ENCODE measurements at regions not wholly inside any gene's neighbourhood (a gene's known extent, or its start where the extent isn't known, plus 50 kb on each side); places are given as distances from the start of the nearest gene placed in this dataset.

DNA sequence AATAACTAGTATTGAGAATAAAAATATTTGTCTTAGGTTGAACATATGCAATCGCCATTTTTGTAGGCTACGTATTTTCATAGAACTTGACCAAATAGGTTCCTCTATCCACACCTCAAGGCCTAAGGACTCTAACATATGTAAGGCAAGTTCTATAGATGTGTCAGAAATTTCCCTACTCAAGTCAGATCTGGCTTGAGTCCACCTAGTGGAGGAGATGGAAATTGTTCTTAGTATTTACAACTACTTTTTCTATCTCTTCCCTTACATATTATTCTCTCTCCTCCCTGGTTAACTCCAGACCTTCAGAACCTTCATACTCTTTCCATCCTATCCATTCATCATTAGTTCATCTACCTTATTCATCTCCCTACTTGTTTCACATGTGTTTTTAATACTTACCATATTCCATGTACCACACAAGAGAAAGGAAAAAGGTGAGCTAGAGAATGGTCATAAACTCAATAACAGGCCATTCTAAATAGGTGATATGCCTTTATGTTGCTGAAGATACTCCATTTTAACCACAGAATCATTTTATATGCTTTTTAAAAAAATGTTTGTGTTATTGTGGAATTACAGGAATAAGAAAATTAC lies 174.5 kb upstream of the HDAC9 start:
- no peak for DNase-seq

DNA sequence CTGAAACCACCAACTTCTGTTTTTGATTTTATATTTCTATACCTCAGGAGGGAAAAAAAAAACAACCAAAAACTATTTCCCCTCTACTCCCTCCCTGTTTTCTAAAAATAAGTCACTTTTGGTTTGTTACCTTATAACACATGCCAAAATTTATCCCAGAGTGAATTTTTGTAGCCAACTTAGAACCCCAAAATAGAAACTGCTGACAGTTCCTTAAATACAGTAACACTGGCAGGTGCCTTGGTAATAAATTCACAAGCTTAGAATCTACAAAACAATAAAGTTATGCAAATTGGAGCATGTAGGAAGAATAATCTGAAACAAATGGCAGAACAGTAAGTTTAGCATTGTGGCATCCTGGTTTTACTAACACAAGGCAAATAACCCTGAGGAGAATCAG lies 165.0 kb upstream of the HDAC9 start:
- DNase-seq = no peak

DNA sequence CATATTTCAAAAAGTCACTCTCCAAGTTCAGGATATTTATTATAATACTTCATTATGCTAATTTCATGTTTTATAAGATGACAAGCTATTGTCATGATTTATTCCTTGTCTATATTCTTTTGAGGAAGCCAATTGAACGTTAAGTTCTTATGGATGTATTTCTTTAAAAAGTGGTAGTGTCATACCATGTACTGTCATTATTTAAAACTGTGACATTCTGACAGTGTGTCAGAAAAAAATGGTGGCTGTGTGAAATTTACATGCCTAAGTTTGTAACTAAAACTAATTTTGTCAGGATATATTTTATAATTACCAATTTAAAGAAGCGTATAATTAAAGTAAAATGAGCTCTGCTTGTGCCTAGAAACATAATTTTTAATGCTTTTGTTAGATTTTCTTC lies 158.9 kb upstream of the HDAC9 start:
- DNase-seq = no peak

DNA sequence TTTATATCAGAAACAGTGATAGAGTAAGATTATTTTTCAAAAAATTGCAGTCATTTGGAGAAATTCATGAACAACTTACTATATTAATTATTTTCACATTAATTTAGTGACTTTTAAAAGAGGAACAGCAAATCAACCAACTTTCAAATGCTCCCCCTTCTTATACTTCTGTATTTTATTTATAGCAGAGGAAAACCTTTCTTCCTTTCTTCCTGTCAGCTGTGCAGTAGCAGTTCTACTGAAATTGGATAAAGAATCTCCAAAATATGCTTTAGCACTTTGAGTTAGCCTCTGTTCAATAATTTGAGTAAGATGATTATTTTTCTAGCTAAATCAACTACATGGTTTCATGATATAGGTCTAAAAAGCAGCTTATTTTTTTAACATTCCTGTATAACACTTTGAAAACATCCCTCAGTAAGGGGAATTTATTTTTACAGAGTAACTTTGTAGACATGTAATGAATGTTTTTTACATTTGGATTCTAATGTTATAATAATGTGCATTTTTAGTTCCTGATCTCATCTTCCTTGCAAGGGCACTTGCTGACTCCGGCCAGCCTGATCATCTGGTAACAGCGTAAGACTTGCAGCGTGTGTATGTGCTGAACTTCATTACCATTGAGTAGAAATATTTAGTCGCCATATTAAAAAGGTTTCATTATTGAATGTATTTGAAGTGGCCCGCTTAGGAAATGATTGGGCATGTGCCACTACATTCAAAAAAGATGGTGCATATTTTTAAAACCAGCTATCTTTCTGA lies 158.3 kb upstream of the HDAC9 start:
- DNase-seq = no peak

DNA sequence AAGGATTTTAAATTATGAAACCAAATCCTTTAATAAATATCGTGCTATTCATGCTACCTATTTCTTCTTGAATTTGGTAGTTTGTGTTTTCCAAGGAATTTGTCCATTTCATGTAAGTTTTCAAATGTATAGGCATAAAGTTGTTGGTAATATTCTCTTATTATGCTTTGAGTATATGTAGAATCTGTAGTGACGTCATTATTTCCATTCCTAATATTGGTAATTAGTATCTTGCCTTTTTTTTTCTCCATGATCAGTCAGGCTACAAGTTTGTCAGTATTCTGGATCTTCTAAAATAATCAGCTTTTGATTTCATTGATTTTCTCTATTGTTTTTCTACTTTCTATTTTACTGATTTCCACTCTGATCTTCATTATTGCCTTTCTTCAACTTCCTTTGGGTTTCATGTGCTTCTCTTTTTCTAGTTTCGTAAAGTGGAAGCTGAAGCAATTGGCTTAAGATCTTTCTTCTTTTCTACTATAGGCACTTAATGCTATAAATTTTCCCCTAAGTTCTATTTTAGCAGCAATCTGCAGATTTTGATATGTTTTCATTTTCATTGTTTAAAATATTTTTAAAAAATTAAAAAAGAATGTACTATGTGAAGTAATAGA lies 156.5 kb upstream of the HDAC9 start:
- no peak for DNase-seq

DNA sequence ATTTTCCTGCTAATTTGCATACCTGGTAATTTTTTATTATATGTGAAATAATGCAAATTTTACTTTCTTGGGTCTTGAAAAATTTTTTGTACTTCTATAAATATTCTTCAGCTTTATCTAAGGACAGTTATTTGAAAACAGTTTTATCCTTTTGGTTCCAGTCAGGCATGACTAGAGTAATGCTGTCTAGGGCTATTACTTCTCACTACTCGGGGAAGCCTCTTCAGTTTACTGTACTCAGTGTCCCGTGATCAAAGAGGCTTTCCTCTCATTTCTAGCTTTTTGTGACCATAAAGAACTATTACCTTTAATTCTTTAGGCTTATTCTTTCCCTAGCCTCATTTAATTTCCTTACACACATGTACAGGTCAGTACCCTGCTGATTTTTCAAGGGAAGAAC lies 153.8 kb upstream of the HDAC9 start:
- DNase-seq = no peak

DNA sequence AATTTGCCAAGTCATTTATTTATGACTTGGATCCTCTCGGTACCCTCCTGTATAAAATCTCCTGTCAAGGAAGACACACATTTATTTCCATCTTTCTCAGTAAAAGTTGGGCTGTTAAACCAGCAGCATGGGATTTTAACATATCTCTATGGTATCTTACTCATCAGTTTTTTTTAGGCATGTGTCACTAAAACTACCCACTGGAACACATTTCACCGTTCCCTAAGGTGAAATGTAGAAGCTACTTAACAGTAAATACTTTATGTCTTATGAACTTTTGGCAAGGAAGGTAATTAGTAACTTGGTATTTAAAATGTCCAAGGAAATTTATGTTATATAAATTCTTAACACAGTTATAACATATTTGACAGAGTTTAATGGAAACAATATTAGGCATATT lies 152.5 kb upstream of the HDAC9 start:
- no peak for DNase-seq

DNA sequence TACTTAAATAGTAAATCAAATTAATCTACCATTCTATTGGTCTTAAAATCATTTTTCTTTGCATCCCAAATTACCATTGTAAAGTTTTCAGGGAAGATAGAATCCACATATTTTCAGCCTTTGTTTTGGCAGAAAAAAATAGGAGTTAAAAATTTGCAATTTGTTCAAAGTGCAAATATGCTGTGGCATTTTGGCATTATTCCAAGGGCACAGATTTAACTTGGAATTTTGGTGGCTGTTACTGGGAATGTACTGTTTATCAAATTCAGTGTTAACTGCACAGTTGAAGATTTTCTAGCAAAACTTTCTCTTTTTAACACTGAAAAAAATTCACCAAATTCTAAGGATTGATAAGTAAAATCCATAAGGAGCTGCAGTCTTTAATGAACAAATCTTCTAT lies 151.0 kb upstream of the HDAC9 start:
- no peak for DNase-seq

DNA sequence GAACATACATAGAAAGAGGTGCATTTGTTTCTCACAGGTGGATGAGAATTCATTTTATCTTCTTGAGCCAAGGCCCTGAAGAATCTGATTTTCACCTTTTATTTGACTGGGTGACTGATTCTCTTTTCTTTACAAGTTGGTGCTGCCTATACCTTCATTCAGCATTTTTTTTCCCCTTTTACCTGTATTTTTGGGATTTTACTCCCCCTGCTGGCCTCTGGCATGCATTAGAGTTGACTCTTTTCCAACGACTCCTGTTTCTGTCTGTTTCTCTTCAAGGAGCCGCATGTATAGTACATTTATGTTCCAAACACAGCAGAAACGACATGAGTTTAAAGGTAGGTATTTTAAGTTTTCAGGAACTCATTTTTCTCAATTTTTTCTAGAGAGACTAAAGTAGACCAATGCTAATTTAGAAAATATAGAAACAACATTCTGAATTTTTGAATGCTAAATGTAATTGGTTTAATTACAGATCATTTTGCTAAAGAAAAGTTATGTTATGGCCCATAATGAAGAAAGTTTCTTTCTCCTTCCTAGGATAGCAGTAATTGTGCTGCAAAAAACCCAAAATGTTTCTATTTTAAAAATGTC lies 149.8 kb upstream of the HDAC9 start:
- peak; percentile 3 for DNase-seq

DNA sequence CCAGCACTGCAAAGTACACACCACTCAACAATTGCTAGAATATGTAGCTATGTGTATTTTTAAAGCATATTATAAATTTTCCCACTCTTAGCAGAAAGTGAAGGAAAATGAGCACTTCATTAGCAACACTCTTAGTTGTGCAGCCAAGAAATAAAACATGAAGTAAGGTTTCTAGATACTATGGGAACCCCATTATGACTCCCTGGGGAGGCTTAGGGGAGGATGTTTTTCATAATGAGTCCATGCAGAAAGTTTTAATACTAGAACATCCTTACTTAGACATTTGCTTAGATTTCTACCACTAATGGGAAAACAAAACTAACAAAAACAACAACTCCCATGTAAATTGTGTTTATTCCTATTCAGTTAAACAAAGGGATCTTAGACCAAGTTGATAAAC lies 148.4 kb upstream of the HDAC9 start:
- no peak for DNase-seq

DNA sequence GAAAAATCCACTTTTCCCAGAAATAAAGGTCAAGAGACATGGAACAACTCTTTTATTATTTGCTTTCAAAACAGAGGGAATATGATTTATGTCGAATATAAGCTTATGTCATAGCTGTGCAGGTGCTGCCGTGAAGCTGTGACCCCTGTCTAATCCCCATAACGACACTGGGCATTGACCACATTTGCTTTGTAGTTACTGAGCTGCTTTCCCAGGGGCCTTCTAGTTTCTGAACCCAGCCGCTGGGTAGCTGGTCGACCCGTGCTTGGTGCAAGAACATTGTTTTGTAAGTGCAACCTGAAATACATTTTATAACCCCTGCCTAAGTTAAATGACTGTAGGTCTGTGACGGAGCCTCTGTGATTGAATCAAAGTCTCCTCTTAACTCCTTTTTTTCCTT lies 144.9 kb upstream of the HDAC9 start:
- no peak for DNase-seq

DNA sequence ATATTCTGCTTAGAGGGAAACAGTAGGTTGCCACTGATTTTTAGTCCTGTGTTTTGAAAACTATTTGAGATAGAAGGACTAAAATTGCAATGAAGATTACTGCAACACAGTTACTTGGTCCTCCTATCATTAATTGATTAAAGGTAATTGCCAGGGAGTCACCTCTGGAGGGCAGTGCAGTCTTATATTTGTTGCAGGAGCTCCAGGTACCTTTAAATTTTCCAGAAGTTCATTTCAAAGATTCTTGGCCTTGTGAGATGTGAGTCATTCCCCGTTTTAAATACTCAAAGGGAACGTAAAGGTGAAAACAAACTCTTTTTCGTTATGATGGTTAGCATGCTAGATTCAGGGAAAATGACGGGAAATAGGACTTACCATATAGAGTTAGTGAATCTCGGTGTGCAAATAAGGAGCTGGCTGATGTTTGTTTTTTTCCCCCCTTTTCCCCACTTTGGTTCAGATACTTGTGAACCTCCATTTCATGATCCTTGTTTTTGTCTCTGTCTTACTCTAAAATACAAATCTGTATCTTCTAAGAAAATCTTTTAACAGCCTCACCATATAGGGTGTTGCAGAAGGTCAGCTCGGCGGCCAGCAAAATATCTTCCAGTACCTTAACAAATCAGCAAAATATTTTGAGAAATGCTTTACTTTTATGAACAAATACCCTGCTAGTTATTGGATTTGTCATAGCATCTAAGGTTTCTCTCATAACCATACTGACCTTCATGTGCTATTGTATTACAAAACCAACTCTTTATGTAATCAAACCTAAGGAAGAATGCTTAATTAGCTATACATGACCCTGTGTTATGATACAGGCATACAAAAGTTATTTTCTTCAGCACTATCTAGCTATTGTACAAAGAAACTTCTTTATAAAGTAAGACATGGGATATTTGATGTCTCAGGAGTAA lies 143.0 kb upstream of the HDAC9 start:
- DNase-seq = peak; percentile 1

DNA sequence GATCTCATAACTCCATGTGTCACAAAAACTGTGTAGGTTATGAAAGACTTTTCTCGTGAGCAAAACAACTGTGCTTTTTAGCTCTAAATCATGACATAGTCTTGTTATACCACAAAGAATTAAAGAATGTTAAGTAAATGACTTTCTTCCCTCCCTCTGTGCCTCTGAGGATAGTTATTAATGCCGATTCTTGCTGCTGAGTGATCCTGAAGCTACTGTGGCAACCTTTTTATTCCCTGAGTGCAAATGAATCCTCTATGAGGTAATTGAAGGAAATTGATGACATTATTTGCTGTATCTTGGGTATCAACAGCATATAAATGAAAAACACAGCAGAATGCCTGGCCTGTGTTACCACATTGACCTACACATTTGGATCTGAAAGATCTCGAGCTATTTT lies 142.2 kb upstream of the HDAC9 start:
- no peak for DNase-seq

DNA sequence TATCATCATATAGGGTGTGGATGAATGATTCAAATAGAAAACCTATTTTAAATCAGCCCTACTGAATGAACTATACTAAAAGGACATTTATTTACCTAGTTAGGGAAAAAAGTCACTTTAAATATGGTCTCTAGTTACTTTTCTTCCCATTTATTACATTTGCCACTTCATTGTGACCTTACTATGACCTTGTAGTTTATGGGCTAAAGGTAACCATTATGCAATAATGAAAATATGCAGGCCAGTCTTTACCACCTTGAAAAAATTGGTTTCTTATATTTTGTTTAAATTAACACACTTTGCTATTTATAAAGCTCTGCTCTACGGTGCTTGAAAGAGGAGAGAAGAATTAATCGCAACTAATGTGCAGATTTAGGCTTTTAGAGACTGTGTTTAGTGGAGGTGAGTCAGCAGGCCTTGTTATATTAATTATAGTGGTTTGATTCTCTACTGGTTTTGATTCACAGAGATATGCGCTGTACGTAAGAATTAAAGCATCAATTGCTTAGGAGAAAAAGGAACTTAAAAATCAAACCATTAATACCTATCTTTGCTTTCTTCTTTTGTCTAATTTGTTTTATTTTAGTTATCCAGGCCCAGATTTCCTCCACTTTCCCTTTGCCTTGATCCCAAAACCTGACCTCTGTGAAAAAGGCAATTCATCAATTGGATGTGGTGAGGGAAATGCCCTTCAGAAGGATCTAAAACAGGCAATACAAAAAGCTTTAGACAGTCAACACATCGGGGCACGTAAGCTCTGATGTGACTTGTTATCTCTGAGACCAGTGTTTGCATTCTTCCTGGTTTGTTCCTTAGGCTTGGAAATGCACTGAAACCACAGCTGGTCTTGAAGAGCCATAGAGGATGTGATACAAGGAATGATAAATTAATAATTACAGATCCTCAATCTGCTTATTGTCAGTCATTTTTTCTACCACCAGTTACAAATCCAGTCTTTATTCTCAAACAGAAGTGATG lies 141.2 kb upstream of the HDAC9 start:
- DNase-seq = no peak

DNA sequence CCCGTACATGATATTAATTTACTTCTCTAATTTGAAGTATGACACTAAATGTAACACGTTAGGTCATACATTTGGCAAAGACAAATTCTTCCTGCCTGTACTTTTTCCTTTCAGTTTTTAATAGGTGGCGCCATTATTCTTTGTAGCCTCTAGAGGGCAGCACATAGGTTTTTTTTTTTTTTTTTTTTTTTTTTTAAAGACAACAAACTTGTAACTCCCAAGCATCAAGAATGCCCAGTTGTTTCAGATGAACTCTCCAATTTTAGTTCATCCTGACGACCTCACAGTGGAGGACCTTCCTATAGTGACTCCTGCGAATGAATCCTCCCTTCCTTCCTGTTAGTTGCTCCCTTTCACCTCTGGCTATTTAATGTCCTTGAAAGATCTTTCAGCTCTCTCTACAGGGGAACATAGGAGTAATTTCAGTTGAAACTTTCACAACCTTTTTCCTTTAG lies 139.3 kb upstream of the HDAC9 start:
- no peak for DNase-seq

DNA sequence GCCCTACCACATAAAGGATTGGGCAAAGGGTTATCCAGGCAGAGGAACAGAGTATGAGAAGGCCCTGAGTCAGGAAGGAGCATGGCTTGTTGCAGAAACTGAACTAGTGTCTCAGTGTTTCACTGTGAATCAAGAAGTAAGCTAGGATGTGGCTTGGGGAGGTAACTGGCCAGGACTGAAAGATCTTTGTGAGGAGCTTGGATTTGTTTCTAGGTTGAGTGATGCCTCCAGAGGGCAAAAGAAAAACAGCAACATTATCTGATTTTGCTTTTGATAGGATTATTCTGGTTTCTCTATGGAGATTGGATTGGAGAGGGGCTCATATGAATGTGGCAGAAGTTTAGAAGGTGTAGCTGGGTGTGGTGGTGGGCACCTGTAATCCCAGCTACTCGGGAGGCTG lies 137.9 kb upstream of the HDAC9 start:
- no peak for DNase-seq

DNA sequence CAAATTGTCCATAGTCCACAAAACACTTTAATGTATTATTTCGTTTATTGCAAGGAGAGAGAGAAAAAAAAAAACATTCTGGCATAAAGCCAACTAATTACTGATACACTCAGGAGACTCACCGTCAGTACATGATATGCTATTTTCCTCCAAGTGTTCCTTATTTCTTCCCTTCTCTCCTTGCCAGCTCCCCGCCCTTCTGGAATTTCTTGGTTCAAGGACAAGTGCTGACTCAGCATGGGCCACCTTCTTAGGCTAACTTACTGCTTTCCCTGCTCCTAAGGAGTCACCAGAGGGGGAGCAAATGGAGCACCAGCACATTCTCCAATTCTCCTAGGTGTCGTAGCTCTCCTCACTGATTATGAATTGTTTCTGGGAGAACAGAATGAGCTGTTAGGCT lies 133.8 kb upstream of the HDAC9 start:
- no peak for DNase-seq

DNA sequence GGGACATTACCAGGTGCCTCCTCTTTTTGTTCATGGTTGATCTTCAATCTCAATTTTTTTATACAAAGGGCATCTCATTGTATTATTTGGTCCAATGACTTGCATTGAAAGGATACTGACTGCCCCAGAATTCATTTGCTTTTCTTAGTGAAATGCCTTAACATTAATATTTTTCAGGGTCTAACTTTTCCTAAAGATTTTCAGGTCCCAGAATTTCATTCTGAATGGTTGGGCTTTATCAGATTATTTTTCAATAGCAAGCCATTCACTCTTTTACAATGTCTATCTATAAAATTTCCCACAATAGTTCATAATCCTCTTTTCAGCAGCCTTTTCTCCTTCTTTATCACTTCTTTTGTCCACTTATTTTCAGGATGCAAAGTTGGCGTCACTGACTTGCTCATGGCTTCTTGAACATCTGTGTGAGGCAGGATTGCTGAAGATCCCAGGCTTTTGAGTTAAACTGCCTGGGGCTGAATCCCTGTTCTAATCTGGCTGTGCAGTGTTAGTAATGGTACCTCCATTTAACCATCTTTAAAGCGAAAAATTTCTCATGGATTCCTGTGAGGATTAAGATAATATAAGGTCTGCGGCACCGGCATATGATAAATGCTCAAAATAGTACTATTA lies 131.7 kb upstream of the HDAC9 start:
- DNase-seq = no peak

DNA sequence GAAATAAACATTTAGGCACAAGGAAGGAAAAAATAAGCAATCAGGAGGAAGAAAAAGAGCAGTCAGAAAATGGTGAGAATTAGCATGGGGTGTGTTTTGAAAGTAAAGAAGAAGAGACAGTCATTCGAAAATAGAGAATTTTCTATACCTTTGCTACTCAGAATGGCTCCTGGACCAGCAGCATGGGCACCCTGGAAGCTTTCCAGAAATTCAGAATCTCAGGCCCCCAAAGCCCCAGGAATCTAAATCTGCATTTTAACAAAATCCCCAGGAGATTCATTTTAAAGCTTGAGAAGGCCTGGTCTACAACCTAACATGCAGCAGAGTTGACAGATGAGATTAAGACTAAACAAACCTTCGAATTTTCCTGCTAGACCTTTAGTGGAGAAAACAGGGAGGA lies 131.2 kb upstream of the HDAC9 start:
- no peak for DNase-seq

DNA sequence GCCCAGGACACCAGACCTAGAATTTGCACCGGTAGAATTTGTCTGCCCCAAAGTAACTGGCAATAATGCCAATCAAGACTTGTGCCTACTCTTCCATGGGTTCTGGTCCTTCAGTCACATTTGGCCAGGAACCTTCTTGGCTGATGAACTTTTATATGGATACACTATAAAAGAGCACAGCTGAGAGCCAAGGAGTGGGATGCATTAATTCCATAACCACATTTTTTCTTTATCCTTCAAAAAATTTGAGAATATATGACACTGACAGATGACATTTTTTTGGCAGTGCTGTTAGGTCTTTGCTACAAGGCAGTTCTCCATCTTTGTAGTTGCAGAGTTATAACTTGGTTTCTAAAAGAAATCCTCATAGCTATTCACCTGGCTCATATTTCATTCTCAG lies 129.2 kb upstream of the HDAC9 start:
- no peak for DNase-seq

DNA sequence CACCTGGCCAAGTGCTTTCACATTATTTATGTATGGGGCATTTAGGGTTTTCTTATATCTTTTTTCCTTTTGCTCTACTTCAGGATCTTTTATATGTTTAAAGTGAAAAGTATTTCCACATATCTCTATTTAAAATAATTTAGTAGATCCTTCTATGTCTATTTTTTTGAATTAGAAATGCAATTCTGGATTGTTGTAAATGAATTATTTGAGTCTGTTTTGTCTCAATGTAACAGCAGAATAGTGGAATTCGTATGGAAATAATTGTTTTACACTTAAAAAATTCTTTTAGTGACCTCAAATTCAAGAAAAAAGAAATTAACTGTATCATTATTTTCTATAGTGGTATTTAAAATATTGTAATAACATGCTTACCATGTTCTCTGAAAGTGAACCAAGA lies 126.5 kb upstream of the HDAC9 start:
- DNase-seq = no peak

All from NCI-H524 treated with DMSO at 0.1 percent for 48 hours (cell line).